Motor neuron (in vitro differentiated cells): ENCODE measurements at regions not wholly inside any gene's neighbourhood (a gene's known extent, or its start where the extent isn't known, plus 50 kb on each side); places are given as distances from the start of the nearest gene placed in this dataset.
"Not testable (repeated sequence)": the region's sequence is repeated elsewhere in the genome, so short reads cannot be mapped to it uniquely, and the experiment has no call there.

Experiments
- ATAC-seq, 8 experiments: fragments of 200-7000 bp; cut with Tn5 transposase; replicated peaks in 6 of 8; 2 replicates each; pipeline ENCODE4 v1.8.0; 2021; ENCODE audit warnings: mild to moderate bottlenecking in 8 of 8, moderate library complexity in 8 of 8
- H3K27ac ChIP-seq, 2 donors: fragments of 250-450 bp; sonication (Bioruptor Pico); 2 replicates each; pipeline ENCODE4 v1.9.0; 2021; ENCODE audit warnings: antibody characterized with exemption in 2 of 2, mild to moderate bottlenecking in 2 of 2, moderate library complexity in 1 of 2
- H3K4me1 ChIP-seq, 2 donors: fragments of 250-450 bp; sonication (Bioruptor Pico); replicated peaks in 1 of 2; 2 replicates each; pipeline ENCODE4 v1.6.1; 2021; ENCODE audit warnings: antibody characterized with exemption in 2 of 2, mild to moderate bottlenecking in 2 of 2, moderate library complexity in 1 of 2
- H3K4me3 ChIP-seq, 5 donors: fragments of 250-450 bp; sonication (Bioruptor Pico); 2 replicates each; pipeline ENCODE4 v1.9.0; 2021; ENCODE audit warnings: antibody characterized with exemption in 5 of 5, mild to moderate bottlenecking in 5 of 5, moderate library complexity in 4 of 5
- WGBS, 10 experiments: fragments of 450-650 bp; shearing (Covaris generic); methylation state at CpG; one replicate each; pipeline ENCODE4 v1.0.0; 2022; 5-methylcytosine and 5-hydroxymethylcytosine counted together
- in situ Hi-C, 9 experiments: fragments of 400-800 bp; cut with MboI; loops; one replicate each; pipeline ENCODE4 v1.15.0; 2021; ENCODE audit warnings: low sequenced_read_pairs in 9 of 9, low pct_unique_long_range_greater_than_20kb in 2 of 9; ENCODE audit not compliant: unreplicated experiment in 9 of 9

- in situ Hi-C loops = no loop called here
- Histone ChIP-seq H3K4me1 (peaks cover 7 to 21% of the 10 kb centered on the region in 2 donors), H3K4me3 (no peak overlapping the region), H3K27ac (no peak overlapping the region)
- peak in 4 of 8 experiments; percentile 32 to 66 (median 60) for ATAC-seq
- WGBS, 10 experiments = 0 to 83% (median 34%) methylated on average over 2 to 4 of the region's 4 CpGs
These were observed 201.3 kb downstream of the AKAP7 start for GRCh38 chr6:131336596-131336995.

DNA sequence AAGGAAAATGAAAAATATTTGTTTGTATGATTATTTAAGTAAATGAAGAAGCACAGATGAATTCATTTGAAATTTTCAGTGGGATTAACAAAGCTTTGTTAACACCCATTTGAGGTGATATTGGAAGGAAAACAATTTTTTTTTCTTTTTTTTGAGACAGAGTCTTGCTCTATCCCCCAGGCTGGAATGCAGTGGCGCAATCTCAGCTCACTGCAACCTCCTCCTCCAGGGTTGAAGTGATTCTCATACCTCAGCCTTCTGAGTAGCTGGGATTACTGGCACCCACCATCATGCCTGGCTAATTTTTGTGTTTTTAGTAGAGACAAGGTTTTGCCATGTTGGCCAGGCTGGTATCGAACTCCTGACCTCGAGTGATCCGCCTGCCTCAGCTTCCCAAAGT lies 211.6 kb downstream of the AKAP7 start:
- ATAC-seq, H3K4me3 ChIP-seq, in situ Hi-C loops, H3K27ac ChIP-seq: not testable (repeated sequence)
- 58 to 100% (median 97%) methylated on average over 1 to 4 of the region's 4 CpGs; no CpG with 5 or more reads in 2 of the 10 experiments for WGBS, 10 experiments
- H3K4me1 ChIP-seq = peaks cover 10 to 16% of the 10 kb centered on the region in 2 donors

GRCh38 chr6:131348572-131348971 lies 213.3 kb downstream of the AKAP7 start:
- Histone ChIP-seq H3K4me1 (peaks cover 5 to 10% of the 10 kb centered on the region in 2 donors), H3K27ac (no peak overlapping the region), H3K4me3 (no peak overlapping the region)
- in situ Hi-C loops = no loop called here
- 20 to 77% (median 48%) methylated on average over 1 to 5 of the region's 5 CpGs; no CpG with 5 or more reads in 2 of the 10 experiments for WGBS, 10 experiments
- peak in 2 of 8 experiments; percentile 35 to 47 for ATAC-seq

GRCh38 chr6:131349199-131349598 lies 213.9 kb downstream of the AKAP7 start:
- WGBS, 10 experiments = 13 to 83% (median 33%) methylated on average over 1 of the region's 1 CpG; no CpG with 5 or more reads in 5 of the 10 experiments
- Histone ChIP-seq H3K4me1 (peaks cover 5 to 10% of the 10 kb centered on the region in 2 donors), H3K4me3 (no peak overlapping the region), H3K27ac (no peak overlapping the region)
- in situ Hi-C loops = no loop called here
- no peak for ATAC-seq

GRCh38 chr6:131353106-131353505 lies 217.8 kb downstream of the AKAP7 start:
- Histone ChIP-seq H3K27ac (no peak overlapping the region), H3K4me3 (no peak overlapping the region), H3K4me1 (peaks cover 0 to 10% of the 10 kb centered on the region in 2 donors)
- in situ Hi-C loops = no loop called here
- ATAC-seq = no peak
- 80 to 100% (median 92%) methylated on average over 1 to 3 of the region's 3 CpGs; no CpG with 5 or more reads in 1 of the 10 experiments for WGBS, 10 experiments

DNA sequence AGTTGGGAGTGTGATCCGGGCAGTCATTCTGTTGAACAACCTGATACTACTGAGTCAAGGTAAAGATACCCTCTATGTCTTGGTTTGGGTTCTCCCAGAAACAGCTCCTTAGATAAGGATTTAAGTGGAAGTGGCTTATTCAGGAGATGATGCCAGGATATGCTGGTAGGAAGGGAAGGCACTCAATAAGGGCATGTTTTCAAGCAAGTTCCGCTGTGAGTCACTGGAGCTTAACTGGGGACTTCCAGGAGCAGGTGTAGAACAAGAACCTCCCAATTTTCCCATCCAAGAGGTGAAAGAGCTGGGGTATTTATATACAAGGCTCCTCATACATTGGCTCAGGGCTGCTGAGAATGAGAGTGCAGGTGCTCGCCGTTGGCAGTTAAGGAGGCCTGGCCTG lies 218.6 kb downstream of the AKAP7 start:
- 75 to 100% (median 100%) methylated on average over 1 to 4 of the region's 4 CpGs; no CpG with 5 or more reads in 2 of the 10 experiments for WGBS, 10 experiments
- ATAC-seq = no peak

GRCh38 chr6:131354356-131354755 lies 218.7 kb upstream of the ARG1 start:
- 0 to 100% (median 49%) methylated on average over 1 to 2 of the region's 2 CpGs; no CpG with 5 or more reads in 4 of the 10 experiments for WGBS, 10 experiments
- Histone ChIP-seq H3K4me3 (no peak overlapping the region), H3K27ac (no peak overlapping the region), H3K4me1 (no peaks in the 10 kb centered on the region)
- no peak for ATAC-seq
- in situ Hi-C loops = no loop called here

More for the DNA sequence above, 218.6 kb downstream of the AKAP7 start:
- H3K27ac ChIP-seq = no peak overlapping the region
- in situ Hi-C loops = no loop called here
- H3K4me3 ChIP-seq = no peak overlapping the region
- peaks cover 0 to 4% of the 10 kb centered on the region in 2 donors for H3K4me1 ChIP-seq

DNA sequence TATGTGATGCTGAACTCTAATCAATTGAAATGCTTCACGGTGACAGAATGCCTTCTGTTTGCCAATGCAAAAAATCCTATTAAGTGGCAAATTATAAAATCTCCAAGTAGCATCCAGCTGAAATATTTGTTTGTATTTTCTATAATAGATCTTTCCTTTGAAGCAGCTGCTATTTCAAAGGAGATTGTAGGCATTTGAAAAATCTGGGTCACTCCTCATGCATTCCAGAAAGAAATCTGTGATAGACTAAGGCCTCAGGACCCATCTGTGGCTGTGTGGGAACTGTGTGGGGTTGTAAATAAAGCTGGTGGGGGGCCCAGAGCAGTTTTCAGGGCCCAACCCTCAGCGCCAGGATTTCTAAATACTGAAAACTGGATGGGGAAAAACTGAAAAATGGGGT lies 216.9 kb upstream of the ARG1 start:
- ATAC-seq = no peak
- Histone ChIP-seq H3K27ac (no peak overlapping the region), H3K4me3 (no peak overlapping the region), H3K4me1 (no peaks in the 10 kb centered on the region)
- 29 to 100% (median 62%) methylated on average over 1 to 2 of the region's 2 CpGs; no CpG with 5 or more reads in 2 of the 10 experiments for WGBS, 10 experiments
- in situ Hi-C loops = no loop called here

- H3K27ac ChIP-seq = no peak overlapping the region
- WGBS, 10 experiments = 85 to 100% (median 95%) methylated on average over 2 of the region's 2 CpGs; no CpG with 5 or more reads in 7 of the 10 experiments
These were observed 215.5 kb upstream of the ARG1 start for GRCh38 chr6:131357501-131357900.

DNA sequence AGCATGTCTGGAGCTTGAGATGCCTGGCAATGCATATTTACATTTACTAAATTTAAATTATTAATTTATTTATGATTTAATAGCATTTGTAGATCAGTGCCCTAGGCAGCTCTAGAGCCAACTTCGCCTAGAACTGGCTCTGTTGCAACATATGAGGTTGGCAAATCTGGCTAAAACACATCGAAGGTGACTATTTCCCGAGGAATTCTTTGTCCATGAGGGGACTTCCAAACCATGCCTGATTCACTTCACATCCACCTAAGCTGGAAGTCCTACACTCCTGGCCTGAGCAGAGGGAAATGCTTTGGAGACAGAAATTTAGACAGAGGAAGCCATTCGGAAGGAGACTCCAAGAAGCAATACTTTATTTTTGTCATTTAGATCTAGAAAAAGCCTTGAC lies 211.0 kb upstream of the ARG1 start:
- no peak for ATAC-seq
- in situ Hi-C loops = no loop called here
- Histone ChIP-seq H3K4me1 (peaks cover 0 to 2% of the 10 kb centered on the region in 2 donors), H3K27ac (no peak overlapping the region), H3K4me3 (no peak overlapping the region)
- WGBS, 10 experiments = 67 to 100% (median 93%) methylated on average over 1 to 4 of the region's 4 CpGs

More at GRCh38 chr6:131357501-131357900, 215.5 kb upstream of the ARG1 start:
- Histone ChIP-seq H3K4me1 (no peaks in the 10 kb centered on the region), H3K4me3 (no peak overlapping the region)
- no peak for ATAC-seq
- in situ Hi-C loops = no loop called here

DNA sequence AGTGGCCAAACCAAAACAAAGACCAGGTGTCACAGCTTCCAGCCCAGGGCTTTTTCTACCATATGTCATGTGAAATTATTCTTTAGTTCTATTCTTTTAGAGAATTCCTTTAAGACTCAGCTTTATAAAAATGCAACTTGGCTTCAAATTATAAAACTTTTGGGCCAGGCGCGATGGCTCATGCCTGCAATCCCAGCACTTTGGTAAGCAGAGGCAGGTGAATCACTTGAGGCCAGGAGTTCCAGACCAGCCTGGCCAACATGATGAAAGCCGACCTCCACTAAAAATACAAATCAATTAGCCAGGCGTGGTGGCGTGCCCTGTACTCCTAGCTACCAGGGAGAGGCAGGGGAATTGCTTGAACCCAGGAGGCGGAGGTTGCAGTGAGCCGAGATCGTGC lies 210.3 kb upstream of the ARG1 start:
- Histone ChIP-seq H3K27ac (no peak overlapping the region), H3K4me3 (no peak overlapping the region), H3K4me1 (peaks cover 0 to 2% of the 10 kb centered on the region in 2 donors)
- in situ Hi-C loops = no loop called here
- WGBS, 10 experiments = 50 to 100% (median 100%) methylated on average over 1 to 8 of the region's 8 CpGs; no CpG with 5 or more reads in 5 of the 10 experiments
- ATAC-seq = no peak

DNA sequence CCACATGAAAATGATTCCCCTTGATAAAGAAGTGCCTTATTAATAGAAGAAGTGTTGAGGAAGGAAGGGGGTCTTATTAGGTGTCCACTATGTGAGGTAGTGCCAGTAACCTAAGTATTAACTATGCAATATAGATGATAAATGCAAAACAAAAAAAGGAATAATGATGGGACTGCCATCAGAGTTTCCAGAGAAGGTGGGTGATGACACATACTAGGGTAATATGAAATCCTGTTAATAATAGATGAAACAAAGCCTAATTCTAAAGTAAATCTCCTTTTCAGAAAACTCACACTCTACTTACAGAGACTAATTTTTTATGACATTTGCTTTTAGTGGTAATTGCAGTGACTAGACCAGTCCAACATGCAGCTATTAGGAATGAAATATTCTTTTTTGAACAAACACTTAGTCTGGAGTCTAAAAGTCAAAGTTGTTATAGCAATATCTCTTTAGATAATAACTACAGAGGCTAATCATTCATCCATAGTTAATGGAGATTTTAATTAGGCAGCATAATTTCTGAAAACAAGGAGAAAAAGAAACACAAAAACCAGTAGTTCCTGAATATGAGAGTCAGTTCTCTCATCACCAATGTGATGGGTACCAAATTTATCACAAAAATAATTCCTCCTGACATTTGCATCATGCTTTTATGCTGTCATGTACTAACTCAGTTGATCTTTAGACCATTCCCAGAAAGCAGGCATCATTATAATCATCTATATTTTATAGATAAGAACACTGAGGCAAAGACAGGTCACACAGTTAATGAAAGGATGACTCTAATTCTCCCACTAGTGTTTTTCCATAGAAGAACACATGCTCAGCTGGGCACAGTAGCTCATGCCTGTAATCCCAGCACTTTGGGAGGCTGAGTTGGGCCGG lies 208.8 kb upstream of the ARG1 start:
- in situ Hi-C loops = no loop called here
- Histone ChIP-seq H3K4me1 (peaks cover 0 to 2% of the 10 kb centered on the region in 2 donors), H3K4me3 (no peak overlapping the region), H3K27ac (peak overlapping the region in 1 of 2 donors; percentile 53)
- peak in 5 of 8 experiments; percentile 42 to 88 (median 84) for ATAC-seq
- WGBS, 10 experiments = 17 to 100% (median 80%) methylated on average over 1 of the region's 1 CpG; no CpG with 5 or more reads in 5 of the 10 experiments

DNA sequence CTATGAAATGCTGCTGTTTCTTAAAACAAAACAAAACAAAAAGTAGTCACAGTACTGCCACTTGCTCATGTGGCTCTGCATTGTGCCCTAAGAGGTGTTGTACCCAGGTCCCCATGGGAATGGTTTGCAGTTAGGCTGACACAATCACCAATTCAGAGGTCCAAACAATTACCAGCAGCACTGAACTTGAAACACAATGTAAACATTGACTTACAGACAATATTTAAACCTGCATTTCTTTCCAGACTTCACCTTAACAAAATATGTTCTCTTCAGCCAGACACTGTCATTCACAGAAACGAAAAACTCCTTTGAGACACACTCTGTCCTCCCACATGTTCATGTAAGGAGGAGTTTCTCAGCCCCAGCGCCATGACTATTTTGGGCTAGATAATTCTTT lies 206.8 kb upstream of the ARG1 start:
- H3K27ac ChIP-seq = no peak overlapping the region
- H3K4me1 ChIP-seq = peaks cover 0 to 2% of the 10 kb centered on the region in 2 donors
- no peak for ATAC-seq
- in situ Hi-C loops = no loop called here
- 0 to 100% (median 80%) methylated on average over 1 to 2 of the region's 2 CpGs; no CpG with 5 or more reads in 5 of the 10 experiments for WGBS, 10 experiments
- H3K4me3 ChIP-seq = no peak overlapping the region
